Type B pancreatic cell (in vitro differentiated cells): ENCODE measurements at regions not wholly inside any gene's neighbourhood (a gene's known extent, or its start where the extent isn't known, plus 50 kb on each side); places are given as distances from the start of the nearest gene placed in this dataset.
A peak's percentile ranks its signal among the peaks of the same experiment; 100 is the strongest.

Source experiments
- DNase-seq: peaks from one replicate; pipeline ENCODE4 v3.0.0; 2021; ENCODE audit warnings: mixed read lengths; ENCODE audit not compliant: unreplicated experiment; ENCODE audit errors: extremely low spot score
- H3K27ac Mint-ChIP-seq: 2 replicates; pipeline ENCODE4 v1.8.0; 2021; ENCODE audit warnings: mild to moderate bottlenecking, mixed read lengths
- H3K27me3 Mint-ChIP-seq: 2 replicates; pipeline ENCODE4 v1.8.0; 2021; ENCODE audit warnings: mixed read lengths
- H3K36me3 Mint-ChIP-seq: 2 replicates; pipeline ENCODE4 v1.8.0; 2021; ENCODE audit warnings: mixed read lengths
- H3K4me1 Mint-ChIP-seq: one replicate; pipeline ENCODE4 v1.8.0; 2021; ENCODE audit warnings: mixed read lengths; ENCODE audit not compliant: unreplicated experiment
- H3K4me3 Mint-ChIP-seq: 2 replicates; pipeline ENCODE4 v1.8.0; 2021; ENCODE audit warnings: mild to moderate bottlenecking, mixed read lengths
- H3K9me3 Mint-ChIP-seq: 2 replicates; pipeline ENCODE4 v1.8.0; 2021; ENCODE audit warnings: mixed read lengths
- TF ChIP-seq, protein P1 (sequence below): fragments of 200-600 bp; sonication (generic); conservative IDR thresholded peaks from 2 replicates; pipeline ENCODE4 v1.5.0; 2021; ENCODE audit warnings: antibody characterized with exemption, mild to moderate bottlenecking

- Mint-ChIP-seq H3K4me3 (no peak overlapping the region), H3K9me3 (peaks cover 6% of the 10 kb centered on the region), H3K4me1 (no peaks in the 10 kb centered on the region), H3K36me3 (no peaks in the 10 kb centered on the region), H3K27me3 (no peaks in the 10 kb centered on the region), H3K27ac (peak overlapping the region; percentile 55)
- TF ChIP-seq, protein P1, sequence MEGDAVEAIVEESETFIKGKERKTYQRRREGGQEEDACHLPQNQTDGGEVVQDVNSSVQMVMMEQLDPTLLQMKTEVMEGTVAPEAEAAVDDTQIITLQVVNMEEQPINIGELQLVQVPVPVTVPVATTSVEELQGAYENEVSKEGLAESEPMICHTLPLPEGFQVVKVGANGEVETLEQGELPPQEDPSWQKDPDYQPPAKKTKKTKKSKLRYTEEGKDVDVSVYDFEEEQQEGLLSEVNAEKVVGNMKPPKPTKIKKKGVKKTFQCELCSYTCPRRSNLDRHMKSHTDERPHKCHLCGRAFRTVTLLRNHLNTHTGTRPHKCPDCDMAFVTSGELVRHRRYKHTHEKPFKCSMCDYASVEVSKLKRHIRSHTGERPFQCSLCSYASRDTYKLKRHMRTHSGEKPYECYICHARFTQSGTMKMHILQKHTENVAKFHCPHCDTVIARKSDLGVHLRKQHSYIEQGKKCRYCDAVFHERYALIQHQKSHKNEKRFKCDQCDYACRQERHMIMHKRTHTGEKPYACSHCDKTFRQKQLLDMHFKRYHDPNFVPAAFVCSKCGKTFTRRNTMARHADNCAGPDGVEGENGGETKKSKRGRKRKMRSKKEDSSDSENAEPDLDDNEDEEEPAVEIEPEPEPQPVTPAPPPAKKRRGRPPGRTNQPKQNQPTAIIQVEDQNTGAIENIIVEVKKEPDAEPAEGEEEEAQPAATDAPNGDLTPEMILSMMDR, result no peak
- no peak for DNase-seq
Observed at GRCh38 chr9:78383130-78383529, 86.2 kb downstream of the PSAT1 start.

DNA sequence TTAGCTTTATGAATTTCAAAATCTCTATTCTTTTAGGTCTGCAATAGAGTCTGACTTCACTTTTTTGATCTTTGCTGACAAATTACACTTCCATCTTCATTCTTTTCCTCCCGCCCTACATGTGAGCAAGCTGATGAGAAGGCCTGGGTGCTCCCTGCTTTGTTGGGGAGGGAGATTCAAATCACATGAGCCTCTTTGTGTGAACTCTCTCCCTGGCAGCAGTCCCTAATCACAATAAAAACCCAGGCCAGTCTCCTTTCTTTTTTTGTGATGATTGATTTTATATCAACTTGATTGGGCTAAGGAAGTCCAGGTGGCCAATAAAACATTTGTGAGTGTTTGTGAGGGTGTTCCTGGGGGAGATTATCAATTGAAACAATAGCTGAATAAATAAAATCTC is 89.4 kb downstream of the PSAT1 start:
- Mint-ChIP-seq H3K36me3 (no peaks in the 10 kb centered on the region), H3K27ac (no peak overlapping the region), H3K4me3 (no peak overlapping the region), H3K4me1 (no peaks in the 10 kb centered on the region), H3K27me3 (no peaks in the 10 kb centered on the region), H3K9me3 (peaks cover 7% of the 10 kb centered on the region)
- DNase-seq, result no peak
- TF ChIP-seq, protein P1, result no peak

DNA sequence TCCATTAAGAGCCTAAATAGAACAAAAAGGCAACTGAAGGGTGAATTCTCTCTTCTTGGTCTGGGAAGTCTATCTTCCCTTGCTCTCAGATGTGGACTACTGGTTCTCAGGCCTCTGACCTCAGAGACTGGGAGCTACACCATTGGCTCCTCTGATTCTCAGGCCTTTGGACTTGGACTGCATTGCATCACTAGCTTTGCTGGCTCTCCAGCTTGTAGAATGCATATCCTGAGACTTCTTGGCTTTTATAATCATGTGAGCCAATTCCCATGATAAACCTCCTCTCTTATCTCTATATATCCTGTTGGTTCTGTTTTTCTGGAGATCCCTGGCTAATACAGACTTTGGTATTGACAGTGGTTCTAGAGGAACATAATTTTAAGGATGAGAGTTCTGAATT is 89.8 kb downstream of the PSAT1 start:
- H3K4me3 Mint-ChIP-seq, result no peak overlapping the region
- H3K36me3 Mint-ChIP-seq, result no peaks in the 10 kb centered on the region
- no peak for DNase-seq
- H3K27me3 Mint-ChIP-seq, result no peaks in the 10 kb centered on the region
- no peaks in the 10 kb centered on the region for H3K4me1 Mint-ChIP-seq
- peaks cover 7% of the 10 kb centered on the region for H3K9me3 Mint-ChIP-seq
- TF ChIP-seq, protein P1, result no peak
- H3K27ac Mint-ChIP-seq, result no peak overlapping the region

GRCh38 chr9:78393340-78393739 is 96.4 kb downstream of the PSAT1 start:
- H3K9me3 Mint-ChIP-seq, result peaks cover 19% of the 10 kb centered on the region
- H3K4me1 Mint-ChIP-seq, result peaks cover 13% of the 10 kb centered on the region
- peaks cover 4% of the 10 kb centered on the region for H3K36me3 Mint-ChIP-seq
- no peak overlapping the region for H3K27ac Mint-ChIP-seq
- no peak overlapping the region for H3K4me3 Mint-ChIP-seq
- no peak for DNase-seq
- peaks cover 7% of the 10 kb centered on the region for H3K27me3 Mint-ChIP-seq
- TF ChIP-seq, protein P1, result no peak

DNA sequence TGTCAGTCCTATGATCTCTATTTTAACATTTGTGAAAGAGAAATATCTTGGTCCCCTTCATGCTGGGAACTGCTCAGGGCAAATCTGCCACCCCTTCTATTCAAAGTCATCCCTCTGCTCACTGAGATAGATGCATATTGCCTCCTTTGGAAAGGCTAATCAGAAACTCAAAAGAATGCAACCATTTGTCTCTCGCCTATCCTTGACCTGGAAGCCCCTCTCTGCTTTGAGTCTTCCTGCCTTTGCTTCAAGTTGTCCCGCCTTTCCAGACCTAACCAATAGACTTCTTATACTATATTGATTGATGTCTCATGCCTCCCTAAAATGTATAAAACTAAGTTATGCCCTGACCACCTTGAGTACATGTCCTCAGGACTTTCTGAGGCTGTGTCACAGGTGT is 97.0 kb downstream of the PSAT1 start:
- Mint-ChIP-seq H3K9me3 (peaks cover 14% of the 10 kb centered on the region), H3K27ac (no peak overlapping the region), H3K4me1 (peaks cover 13% of the 10 kb centered on the region)

More for the DNA sequence above, 97.0 kb downstream of the PSAT1 start:
- Mint-ChIP-seq H3K27me3 (peaks cover 11% of the 10 kb centered on the region), H3K4me3 (no peak overlapping the region), H3K36me3 (peaks cover 4% of the 10 kb centered on the region)
- TF ChIP-seq, protein P1, result no peak
- DNase-seq, result no peak
